Smooth muscle cell (in vitro differentiated cells): ENCODE measurements at regions not wholly inside any gene's neighbourhood (a gene's known extent, or its start where the extent isn't known, plus 50 kb on each side); places are given as distances from the start of the nearest gene placed in this dataset.

Experiments used
- DNase-seq: peaks from one replicate; lab custom pipeline; 2025; ENCODE audit not compliant: unreplicated experiment; lab: John Stamatoyannopoulos, UW
- H2AFZ ChIP-seq: fragments of 200-600 bp; sonication (generic); 2 replicates; pipeline ENCODE4 v1.6.0; 2016; ENCODE audit warnings: antibody characterized with exemption, low read depth, mild to moderate bottlenecking
- H3F3A ChIP-seq: fragments of 200-600 bp; sonication (generic); 2 replicates; pipeline ENCODE4 v1.6.0; 2017; ENCODE audit warnings: antibody characterized with exemption, low read depth
- H3K27ac ChIP-seq: fragments of 200-600 bp; sonication (generic); 2 replicates; pipeline ENCODE4 v1.5.1; 2016; ENCODE audit warnings: low read depth, mild to moderate bottlenecking
- H3K27me3 ChIP-seq: fragments of 200-600 bp; sonication (generic); 2 replicates; pipeline ENCODE4 v1.6.1; 2016; ENCODE audit warnings: low read depth, mild to moderate bottlenecking
- H3K36me3 ChIP-seq: fragments of 200-600 bp; sonication (generic); 2 replicates; pipeline ENCODE4 v1.5.1; 2016; ENCODE audit warnings: low read depth
- H3K4me1 ChIP-seq: fragments of 200-600 bp; sonication (generic); 2 replicates; pipeline ENCODE4 v1.5.1; 2016; ENCODE audit warnings: low read depth
- H3K4me2 ChIP-seq: fragments of 200-600 bp; sonication (generic); 2 replicates; pipeline ENCODE4 v1.6.0; 2016; ENCODE audit warnings: mild to moderate bottlenecking
- H3K4me3 ChIP-seq: fragments of 200-600 bp; sonication (generic); 2 replicates; pipeline ENCODE4 v1.5.1; 2016; ENCODE audit warnings: mild to moderate bottlenecking
- H3K79me2 ChIP-seq: fragments of 200-600 bp; sonication (generic); 2 replicates; pipeline ENCODE4 v1.6.0; 2016; ENCODE audit warnings: low read depth, mild to moderate bottlenecking
- H3K9ac ChIP-seq: fragments of 200-600 bp; sonication (generic); 2 replicates; pipeline ENCODE4 v1.6.0; 2016; ENCODE audit warnings: low read depth
- H3K9me3 ChIP-seq: fragments of 200-600 bp; sonication (generic); replicated peaks from 2 replicates; pipeline ENCODE4 v1.5.1; 2016; ENCODE audit warnings: low read depth
- H4K20me1 ChIP-seq: fragments of 200-600 bp; sonication (generic); 2 replicates; pipeline ENCODE4 v1.6.0; 2016; ENCODE audit warnings: low read depth
- CTCF ChIP-seq: fragments of 200-600 bp; sonication (generic); IDR thresholded peaks from 2 replicates; pipeline ENCODE4 v1.5.1; 2017; ENCODE audit warnings: borderline replicate concordance, mild to moderate bottlenecking, antibody characterized with exemption; ENCODE audit not compliant: insufficient read depth, poor library complexity, severe bottlenecking
- WGBS: methylation state at CpG from one replicate; pipeline ENCODE4 v1.1.7; 2016; ENCODE audit warnings: low lambda C conversion rate; 5-methylcytosine and 5-hydroxymethylcytosine counted together

GRCh38 chr6:66086532-66086931 lies 379.5 kb upstream of the EYS start:
- H3K36me3 ChIP-seq: no peaks in the 10 kb centered on the region
- TF ChIP-seq CTCF: no peak
- H4K20me1 ChIP-seq: no peaks in the 10 kb centered on the region
- H3K9ac ChIP-seq: no peak overlapping the region
- no peaks in the 10 kb centered on the region for H3K79me2 ChIP-seq
- H3K4me1 ChIP-seq: no peaks in the 10 kb centered on the region
- no peaks in the 10 kb centered on the region for H3K9me3 ChIP-seq
- no peaks in the 10 kb centered on the region for H3K27me3 ChIP-seq
- H3F3A ChIP-seq: no peaks in the 10 kb centered on the region
- no peak overlapping the region for H2AFZ ChIP-seq
- no peak overlapping the region for H3K27ac ChIP-seq
- H3K4me2 ChIP-seq: no peak overlapping the region
- no peak for DNase-seq
- no peak overlapping the region for H3K4me3 ChIP-seq

GRCh38 chr6:66082914-66083313 lies 375.9 kb upstream of the EYS start:
- H2AFZ ChIP-seq: no peak overlapping the region
- H3K36me3 ChIP-seq: no peaks in the 10 kb centered on the region
- H3K4me2 ChIP-seq: no peak overlapping the region
- DNase-seq: no peak
- no peak overlapping the region for H3K27ac ChIP-seq
- TF ChIP-seq CTCF: no peak
- no peaks in the 10 kb centered on the region for H4K20me1 ChIP-seq
- no peaks in the 10 kb centered on the region for H3K27me3 ChIP-seq
- no peaks in the 10 kb centered on the region for H3K9me3 ChIP-seq
- no peaks in the 10 kb centered on the region for H3K4me1 ChIP-seq
- no peak overlapping the region for H3K9ac ChIP-seq
- H3K4me3 ChIP-seq: no peak overlapping the region
- no peaks in the 10 kb centered on the region for H3K79me2 ChIP-seq
- no peaks in the 10 kb centered on the region for H3F3A ChIP-seq
- 80% methylated on average over 1 of the region's 1 CpG for WGBS

- no peaks in the 10 kb centered on the region for H3K79me2 ChIP-seq
- H3K9ac ChIP-seq: no peak overlapping the region
- H3F3A ChIP-seq: no peaks in the 10 kb centered on the region
- H3K27me3 ChIP-seq: no peaks in the 10 kb centered on the region
- H3K4me1 ChIP-seq: no peaks in the 10 kb centered on the region
- no peak for DNase-seq
- no peaks in the 10 kb centered on the region for H3K36me3 ChIP-seq
- no peak overlapping the region for H3K4me2 ChIP-seq
- no peak overlapping the region for H3K4me3 ChIP-seq
- no peak overlapping the region for H2AFZ ChIP-seq
- no peaks in the 10 kb centered on the region for H3K9me3 ChIP-seq
- H4K20me1 ChIP-seq: no peaks in the 10 kb centered on the region
- no peak for TF ChIP-seq CTCF
- no peak overlapping the region for H3K27ac ChIP-seq
Measured at GRCh38 chr6:66068907-66069306, 361.9 kb upstream of the EYS start.

GRCh38 chr6:66068033-66068432 lies 361.0 kb upstream of the EYS start:
- no peak for DNase-seq
- Histone ChIP-seq H3K4me2 (no peak overlapping the region), H3K9ac (no peak overlapping the region), H2AFZ (no peak overlapping the region), H3F3A (no peaks in the 10 kb centered on the region), H3K4me1 (no peaks in the 10 kb centered on the region), H3K27ac (no peak overlapping the region), H3K9me3 (no peaks in the 10 kb centered on the region), H3K79me2 (no peaks in the 10 kb centered on the region), H3K27me3 (no peaks in the 10 kb centered on the region), H3K36me3 (no peaks in the 10 kb centered on the region), H3K4me3 (no peak overlapping the region), H4K20me1 (no peaks in the 10 kb centered on the region)
- no peak for TF ChIP-seq CTCF
